ENCODE measurements at regions not wholly inside any gene's neighbourhood (a gene's known extent, or its start where the extent isn't known, plus 50 kb on each side); places are given as distances from the start of the nearest gene placed in this dataset.

DNA sequence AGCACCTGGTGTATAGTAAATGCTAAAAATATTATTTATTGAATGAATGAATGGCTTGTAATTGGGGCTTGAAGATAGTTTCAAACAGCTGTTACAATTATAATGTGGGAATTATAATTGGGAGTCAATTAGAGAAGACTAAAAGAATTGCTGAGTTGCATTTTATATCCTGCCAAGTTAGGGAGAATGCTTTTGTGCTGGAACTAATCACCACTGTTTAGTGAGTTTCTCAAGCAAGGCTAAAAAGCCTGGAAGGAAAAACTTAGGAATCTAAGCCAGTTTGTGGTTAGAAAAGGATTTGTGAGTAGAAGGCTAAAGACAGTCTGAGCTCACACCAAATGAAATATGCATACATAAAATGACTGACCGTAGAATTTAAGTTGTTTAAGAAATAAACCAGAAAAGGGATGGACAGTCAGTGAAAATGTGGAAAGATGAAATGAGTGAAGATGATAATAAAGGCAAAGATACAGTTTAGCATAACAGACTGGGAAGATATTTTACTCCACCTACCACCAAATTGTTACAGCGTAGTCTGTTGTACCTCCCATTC lies 647.7 kb upstream of the FSHR start:
- H3K4me3 ChIP-seq (ENCODE audit: low read length), result no peak overlapping the region
- H3K4me1 ChIP-seq (ENCODE audit: control insufficient read depth, insufficient read depth, low read length), result no peaks in the 10 kb centered on the region
- H3K4me2 ChIP-seq (ENCODE audit: low read length), result no peak overlapping the region
- no peak overlapping the region for H3K9ac ChIP-seq (ENCODE audit: low read depth, low read length)
- H3K36me3 ChIP-seq (ENCODE audit: insufficient read depth, low read length), result no peaks in the 10 kb centered on the region
- no peaks in the 10 kb centered on the region for H3K9me3 ChIP-seq (replicated peaks; ENCODE audit: low read length)
- no peaks in the 10 kb centered on the region for H3K27me3 ChIP-seq (ENCODE audit: control insufficient read depth, insufficient read depth, low read length)

DNA sequence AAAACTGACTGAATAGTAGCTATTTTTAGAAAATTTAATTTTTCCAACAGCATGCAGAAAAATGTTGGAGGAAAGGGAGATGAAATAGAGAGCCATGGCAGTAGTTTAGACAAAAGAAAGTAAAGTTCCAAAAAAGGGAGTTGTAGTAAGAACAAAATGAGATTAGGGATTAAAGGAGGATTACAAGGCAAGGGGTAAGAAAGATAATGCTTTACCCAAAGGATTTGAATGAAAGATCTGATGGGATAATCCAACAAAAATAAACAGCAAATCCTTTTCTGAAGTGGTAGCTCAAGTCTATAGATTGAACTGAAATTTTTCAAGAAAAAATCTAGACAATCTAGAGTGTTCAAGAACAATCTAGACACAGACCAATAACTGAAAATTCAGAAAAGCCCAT lies 644.3 kb upstream of the FSHR start:
- Histone ChIP-seq H3K4me1 (ENCODE audit: control insufficient read depth, insufficient read depth, low read length) (no peaks in the 10 kb centered on the region), H3K9ac (ENCODE audit: low read depth, low read length) (no peak overlapping the region), H3K4me2 (ENCODE audit: low read length) (no peak overlapping the region), H3K9me3 (replicated peaks; ENCODE audit: low read length) (peaks cover 5% of the 10 kb centered on the region), H3K4me3 (ENCODE audit: low read length) (no peak overlapping the region), H3K36me3 (ENCODE audit: insufficient read depth, low read length) (no peaks in the 10 kb centered on the region), H3K27me3 (ENCODE audit: control insufficient read depth, insufficient read depth, low read length) (no peaks in the 10 kb centered on the region)

DNA sequence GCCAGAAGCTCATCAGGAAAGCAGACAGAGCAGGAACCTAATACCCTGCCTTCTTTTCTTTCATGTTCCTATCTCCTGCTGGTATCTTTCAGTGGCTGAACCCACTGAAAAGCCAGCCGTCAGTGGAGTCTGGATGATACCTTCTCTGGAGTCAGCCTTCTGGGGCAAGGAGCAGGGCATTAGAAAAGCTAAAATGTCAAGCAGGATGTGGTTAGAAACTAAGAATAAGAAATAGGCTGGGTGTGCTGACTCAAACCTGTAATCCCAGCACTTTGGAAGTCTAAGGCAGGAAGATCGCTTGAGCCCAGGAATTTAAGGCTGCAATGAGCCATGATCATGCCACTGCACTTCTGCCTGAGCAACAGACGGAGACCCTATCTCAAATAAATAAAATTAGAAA lies 642.0 kb upstream of the FSHR start:
- Histone ChIP-seq H3K36me3 (ENCODE audit: insufficient read depth, low read length) (no peaks in the 10 kb centered on the region), H3K9ac (ENCODE audit: low read depth, low read length) (no peak overlapping the region), H3K4me2 (ENCODE audit: low read length) (no peak overlapping the region), H3K9me3 (replicated peaks; ENCODE audit: low read length) (peaks cover 5% of the 10 kb centered on the region), H3K4me1 (ENCODE audit: control insufficient read depth, insufficient read depth, low read length) (no peaks in the 10 kb centered on the region), H3K27me3 (ENCODE audit: control insufficient read depth, insufficient read depth, low read length) (no peaks in the 10 kb centered on the region), H3K4me3 (ENCODE audit: low read length) (no peak overlapping the region)

DNA sequence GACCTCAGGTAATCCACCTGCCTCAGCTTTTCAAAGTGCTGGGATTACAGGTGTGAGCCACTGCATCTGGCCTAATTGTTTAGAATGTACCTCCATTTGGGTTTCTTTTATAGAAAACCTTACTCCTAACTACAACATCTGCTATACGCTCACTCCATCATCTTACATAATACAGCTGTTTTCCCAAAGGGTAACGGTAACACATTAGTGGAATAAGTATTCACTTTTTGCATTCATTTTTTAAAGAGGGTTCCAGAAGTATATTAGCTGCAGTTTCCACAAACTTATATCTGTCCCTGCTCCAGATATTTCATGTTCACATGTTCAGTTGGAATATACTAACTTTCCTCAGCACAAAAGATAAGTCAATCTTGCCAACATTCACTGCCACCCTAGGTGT lies 640.1 kb upstream of the FSHR start:
- H3K9me3 ChIP-seq (replicated peaks; ENCODE audit: low read length), result peaks cover 5% of the 10 kb centered on the region
- no peaks in the 10 kb centered on the region for H3K36me3 ChIP-seq (ENCODE audit: insufficient read depth, low read length)
- no peaks in the 10 kb centered on the region for H3K4me1 ChIP-seq (ENCODE audit: control insufficient read depth, insufficient read depth, low read length)
- H3K4me3 ChIP-seq (ENCODE audit: low read length), result no peak overlapping the region
- H3K27me3 ChIP-seq (ENCODE audit: control insufficient read depth, insufficient read depth, low read length), result no peaks in the 10 kb centered on the region
- H3K4me2 ChIP-seq (ENCODE audit: low read length), result no peak overlapping the region
- no peak overlapping the region for H3K9ac ChIP-seq (ENCODE audit: low read depth, low read length)

DNA sequence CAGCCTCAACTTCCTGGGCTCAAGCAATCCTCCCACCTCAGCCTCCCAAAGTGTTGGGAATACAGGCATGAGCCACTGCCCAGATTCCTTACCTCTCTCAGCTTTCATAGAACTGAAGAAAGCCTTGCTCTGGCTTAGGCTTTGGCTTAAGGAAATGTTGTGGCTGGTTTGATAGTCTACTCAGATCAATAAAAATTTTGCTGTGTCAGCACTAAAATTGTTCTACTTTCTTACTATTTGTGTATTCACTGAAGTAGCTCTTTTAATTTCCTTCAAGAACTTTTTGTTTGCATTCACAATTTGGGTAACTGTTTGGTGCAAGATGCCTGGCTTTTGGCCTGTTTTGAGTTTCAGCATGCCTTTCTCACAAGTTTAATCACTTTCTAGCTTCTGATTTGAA lies 634.0 kb upstream of the FSHR start:
- Histone ChIP-seq H3K4me3 (ENCODE audit: low read length) (no peak overlapping the region), H3K4me2 (ENCODE audit: low read length) (no peak overlapping the region), H3K36me3 (ENCODE audit: insufficient read depth, low read length) (no peaks in the 10 kb centered on the region), H3K27me3 (ENCODE audit: control insufficient read depth, insufficient read depth, low read length) (no peaks in the 10 kb centered on the region), H3K9me3 (replicated peaks; ENCODE audit: low read length) (no peaks in the 10 kb centered on the region), H3K9ac (ENCODE audit: low read depth, low read length) (no peak overlapping the region), H3K4me1 (ENCODE audit: control insufficient read depth, insufficient read depth, low read length) (no peaks in the 10 kb centered on the region)

DNA sequence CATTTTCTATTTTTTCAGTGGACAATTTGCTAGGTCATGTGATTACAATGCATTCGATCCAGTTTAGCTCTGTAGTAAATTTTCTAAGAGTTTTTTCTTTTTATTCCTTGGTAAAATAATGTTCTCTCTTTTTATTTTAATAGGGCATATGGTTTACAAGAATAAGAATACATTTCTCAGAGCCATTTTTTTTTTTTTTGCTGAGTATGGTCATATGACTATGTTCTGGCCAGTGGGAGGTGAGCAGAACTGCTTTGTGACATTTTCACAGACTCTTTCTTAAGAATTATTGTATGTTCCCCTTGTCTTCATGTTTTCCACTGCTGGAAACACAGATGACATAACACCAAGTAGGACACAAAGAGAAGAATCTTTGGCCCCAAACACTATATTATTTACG lies 626.6 kb upstream of the FSHR start:
- H3K27me3 ChIP-seq (ENCODE audit: control insufficient read depth, insufficient read depth, low read length), result no peaks in the 10 kb centered on the region
- no peaks in the 10 kb centered on the region for H3K4me1 ChIP-seq (ENCODE audit: control insufficient read depth, insufficient read depth, low read length)
- no peak overlapping the region for H3K4me2 ChIP-seq (ENCODE audit: low read length)
- H3K9me3 ChIP-seq (replicated peaks; ENCODE audit: low read length), result no peaks in the 10 kb centered on the region
- no peak overlapping the region for H3K4me3 ChIP-seq (ENCODE audit: low read length)
- no peaks in the 10 kb centered on the region for H3K36me3 ChIP-seq (ENCODE audit: insufficient read depth, low read length)
- H3K9ac ChIP-seq (ENCODE audit: low read depth, low read length), result no peak overlapping the region

DNA sequence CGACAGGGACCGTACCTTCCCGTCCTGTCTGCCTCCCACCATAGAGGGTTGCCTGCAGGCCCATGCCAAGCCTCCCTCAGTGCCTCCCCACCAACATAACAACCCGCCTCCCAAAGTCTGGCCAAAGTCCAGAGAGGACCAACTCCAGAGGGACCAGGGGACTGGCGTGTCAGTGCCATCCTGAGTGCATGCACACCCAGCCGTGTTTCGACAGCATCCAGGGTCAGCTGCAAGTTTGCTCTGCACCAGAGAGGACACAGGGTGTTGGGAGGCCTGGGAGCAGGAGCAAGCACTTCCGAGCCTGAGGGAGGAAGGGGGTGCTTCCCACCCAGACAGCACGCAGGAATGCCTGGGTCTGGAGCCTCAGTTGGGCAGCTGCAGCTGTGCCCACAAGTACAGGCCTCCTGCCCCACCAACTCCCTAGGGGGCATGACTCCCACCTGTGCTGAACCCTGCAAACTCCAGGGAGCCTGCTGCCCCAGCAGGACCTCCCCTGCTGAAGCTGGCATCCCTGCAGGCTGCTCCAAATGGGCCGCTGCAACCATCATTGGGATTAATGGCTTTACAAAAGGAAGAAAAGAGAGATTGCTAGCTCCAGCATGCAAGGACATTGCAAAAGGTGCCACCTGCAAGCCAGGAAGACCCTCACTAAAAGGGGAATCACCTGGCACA lies 618.1 kb upstream of the FSHR start:
- Histone ChIP-seq H3K4me1 (ENCODE audit: control insufficient read depth, insufficient read depth, low read length) (no peaks in the 10 kb centered on the region), H3K27me3 (ENCODE audit: control insufficient read depth, insufficient read depth, low read length) (no peaks in the 10 kb centered on the region), H3K4me2 (ENCODE audit: low read length) (no peak overlapping the region), H3K4me3 (ENCODE audit: low read length) (no peak overlapping the region), H3K9ac (ENCODE audit: low read depth, low read length) (no peak overlapping the region), H3K36me3 (ENCODE audit: insufficient read depth, low read length) (no peaks in the 10 kb centered on the region), H3K9me3 (replicated peaks; ENCODE audit: low read length) (peaks cover 10% of the 10 kb centered on the region)

DNA sequence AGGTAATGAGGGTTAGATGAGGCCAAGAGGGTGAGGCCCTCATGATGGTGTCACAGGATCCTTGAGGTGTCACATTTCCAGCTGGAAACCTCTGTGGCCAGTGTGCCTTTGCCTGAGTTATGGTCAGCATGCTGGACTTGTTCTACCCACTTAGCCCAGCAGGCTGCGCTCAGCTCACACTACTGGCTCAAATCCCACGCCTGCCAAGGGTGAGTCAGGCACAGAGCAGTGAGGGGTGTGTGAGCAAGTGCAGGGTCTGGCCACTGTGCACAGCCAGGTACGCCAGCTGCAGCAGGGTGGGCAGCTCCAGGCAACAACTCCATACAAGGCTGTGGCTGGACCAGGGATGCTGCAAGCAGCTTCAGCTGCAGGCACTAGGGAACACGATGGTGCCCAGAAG lies 616.6 kb upstream of the FSHR start:
- Histone ChIP-seq H3K36me3 (ENCODE audit: insufficient read depth, low read length) (no peaks in the 10 kb centered on the region), H3K9me3 (replicated peaks; ENCODE audit: low read length) (peaks cover 10% of the 10 kb centered on the region), H3K4me3 (ENCODE audit: low read length) (no peak overlapping the region), H3K4me1 (ENCODE audit: control insufficient read depth, insufficient read depth, low read length) (no peaks in the 10 kb centered on the region), H3K27me3 (ENCODE audit: control insufficient read depth, insufficient read depth, low read length) (no peaks in the 10 kb centered on the region), H3K4me2 (ENCODE audit: low read length) (no peak overlapping the region), H3K9ac (ENCODE audit: low read depth, low read length) (no peak overlapping the region)

DNA sequence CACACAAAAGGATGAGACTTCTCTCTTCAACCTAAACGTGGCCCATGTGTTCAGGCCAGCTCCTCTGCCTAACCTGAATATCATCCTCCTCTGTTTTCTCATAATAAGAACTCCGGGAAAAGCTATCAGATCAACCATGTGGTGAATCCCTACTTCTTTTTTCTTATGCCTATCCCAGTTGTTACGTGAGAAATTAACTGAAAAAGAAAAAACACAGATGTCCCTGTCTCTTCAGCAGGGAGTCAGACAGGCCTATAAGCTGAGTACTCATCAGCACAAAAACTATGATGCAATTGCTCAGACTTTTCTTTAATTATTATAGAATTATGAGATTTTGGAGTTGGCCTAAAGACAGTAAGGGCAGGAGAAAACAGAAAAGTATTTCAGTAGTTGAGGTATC lies 613.0 kb upstream of the FSHR start:
- no peak overlapping the region for H3K9ac ChIP-seq (ENCODE audit: low read depth, low read length)
- no peak overlapping the region for H3K4me3 ChIP-seq (ENCODE audit: low read length)
- H3K4me1 ChIP-seq (ENCODE audit: control insufficient read depth, insufficient read depth, low read length), result no peaks in the 10 kb centered on the region
- no peaks in the 10 kb centered on the region for H3K27me3 ChIP-seq (ENCODE audit: control insufficient read depth, insufficient read depth, low read length)
- H3K4me2 ChIP-seq (ENCODE audit: low read length), result no peak overlapping the region
- H3K9me3 ChIP-seq (replicated peaks; ENCODE audit: low read length), result peaks cover 10% of the 10 kb centered on the region
- no peaks in the 10 kb centered on the region for H3K36me3 ChIP-seq (ENCODE audit: insufficient read depth, low read length)

DNA sequence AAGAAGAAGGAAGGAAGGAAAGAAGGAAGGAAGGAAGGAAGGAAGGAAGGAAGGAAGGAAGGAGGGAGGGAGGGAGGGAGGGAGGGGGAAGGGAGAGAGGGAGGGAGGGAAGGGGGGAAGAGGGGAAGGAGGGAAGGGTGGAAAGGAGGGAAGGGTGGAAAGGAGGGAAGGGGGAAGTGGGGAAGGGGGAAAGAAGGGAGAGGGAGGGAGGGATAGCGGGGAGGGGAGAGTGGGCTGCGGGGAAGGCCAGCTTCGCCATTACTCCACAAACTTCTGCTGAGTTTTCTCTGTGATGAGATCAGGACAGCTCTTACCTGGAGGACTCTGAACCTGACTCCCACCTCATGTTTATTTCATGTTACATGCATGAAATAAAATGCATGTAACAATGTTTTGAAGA lies 601.5 kb upstream of the FSHR start:
- Histone ChIP-seq H3K4me2 (ENCODE audit: low read length) (no peak overlapping the region), H3K4me1 (ENCODE audit: control insufficient read depth, insufficient read depth, low read length) (no peaks in the 10 kb centered on the region), H3K27me3 (ENCODE audit: control insufficient read depth, insufficient read depth, low read length) (no peaks in the 10 kb centered on the region), H3K4me3 (ENCODE audit: low read length) (no peak overlapping the region), H3K9me3 (replicated peaks; ENCODE audit: low read length) (peaks cover 7% of the 10 kb centered on the region), H3K36me3 (ENCODE audit: insufficient read depth, low read length) (no peaks in the 10 kb centered on the region), H3K9ac (ENCODE audit: low read depth, low read length) (no peak overlapping the region)

DNA sequence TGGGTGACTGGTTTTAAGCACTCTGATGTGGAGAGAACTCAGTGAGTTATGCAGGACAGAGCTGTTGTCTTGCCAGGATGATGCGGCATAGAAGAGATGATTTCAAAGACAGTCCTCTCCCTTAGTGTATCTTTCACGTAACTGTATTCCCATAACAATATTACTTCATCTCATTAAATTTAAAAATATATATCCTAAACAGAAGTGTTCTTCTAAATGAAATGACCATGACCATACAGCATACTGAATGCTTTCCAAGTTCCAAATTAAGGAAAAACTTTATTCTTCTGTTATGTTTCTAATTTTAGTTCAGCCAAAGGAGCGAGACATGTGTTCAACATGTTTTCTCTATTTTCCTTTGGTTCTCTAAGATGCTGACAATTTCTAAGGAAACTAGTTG lies 600.1 kb upstream of the FSHR start:
- no peaks in the 10 kb centered on the region for H3K27me3 ChIP-seq (ENCODE audit: control insufficient read depth, insufficient read depth, low read length)
- H3K9me3 ChIP-seq (replicated peaks; ENCODE audit: low read length), result peaks cover 7% of the 10 kb centered on the region
- no peaks in the 10 kb centered on the region for H3K36me3 ChIP-seq (ENCODE audit: insufficient read depth, low read length)
- no peak overlapping the region for H3K4me2 ChIP-seq (ENCODE audit: low read length)
- H3K4me3 ChIP-seq (ENCODE audit: low read length), result no peak overlapping the region
- H3K9ac ChIP-seq (ENCODE audit: low read depth, low read length), result no peak overlapping the region
- H3K4me1 ChIP-seq (ENCODE audit: control insufficient read depth, insufficient read depth, low read length), result no peaks in the 10 kb centered on the region

DNA sequence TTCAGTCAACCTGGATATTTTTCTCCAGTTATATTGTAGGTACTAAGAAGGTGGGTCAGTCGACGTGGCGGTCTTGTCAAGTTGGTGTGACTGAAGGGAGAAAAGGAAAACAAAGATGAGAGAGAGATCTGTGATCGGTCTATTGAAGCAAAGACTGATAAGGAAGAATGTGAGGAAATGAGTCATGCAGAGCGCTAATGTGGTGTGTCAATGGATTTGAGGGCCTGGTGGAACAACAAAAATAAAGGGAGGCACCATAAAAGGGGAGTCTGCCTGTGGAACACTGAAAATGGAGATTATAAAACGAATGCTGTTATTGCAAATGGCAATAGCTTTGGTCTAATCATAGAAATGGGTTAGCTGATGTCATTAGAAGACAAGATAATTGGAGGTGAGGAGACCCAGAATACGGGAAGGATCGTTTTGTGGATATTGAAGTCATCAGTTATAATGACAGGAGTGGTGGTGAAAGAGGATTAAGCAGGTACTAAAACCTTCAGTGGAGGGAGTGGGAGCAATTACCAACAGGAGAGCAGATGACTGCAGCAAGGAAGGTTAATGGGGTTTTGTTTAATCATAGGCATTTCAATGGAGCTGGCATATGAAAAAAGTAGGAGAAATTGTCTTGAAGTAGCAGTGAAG lies 599.1 kb upstream of the FSHR start:
- Histone ChIP-seq H3K27me3 (ENCODE audit: control insufficient read depth, insufficient read depth, low read length) (no peaks in the 10 kb centered on the region), H3K4me3 (ENCODE audit: low read length) (no peak overlapping the region), H3K9ac (ENCODE audit: low read depth, low read length) (no peak overlapping the region), H3K4me2 (ENCODE audit: low read length) (no peak overlapping the region), H3K36me3 (ENCODE audit: insufficient read depth, low read length) (no peaks in the 10 kb centered on the region), H3K4me1 (ENCODE audit: control insufficient read depth, insufficient read depth, low read length) (no peaks in the 10 kb centered on the region), H3K9me3 (replicated peaks; ENCODE audit: low read length) (peaks cover 7% of the 10 kb centered on the region)

Data from skeletal muscle satellite cell (primary cell).